ELF-1 (cell line): ENCODE measurements at regions not wholly inside any gene's neighbourhood (a gene's known extent, or its start where the extent isn't known, plus 50 kb on each side); places are given as distances from the start of the nearest gene placed in this dataset.

Experiments
- DNase-seq: peaks from one replicate; pipeline ENCODE4 v3.0.0-alpha.2; 2016; ENCODE audit warnings: low read depth, low spot score

GRCh38 chr12:65517656-65518210 is 239.2 kb downstream of the MSRB3 start:
- no peak for DNase-seq

DNA sequence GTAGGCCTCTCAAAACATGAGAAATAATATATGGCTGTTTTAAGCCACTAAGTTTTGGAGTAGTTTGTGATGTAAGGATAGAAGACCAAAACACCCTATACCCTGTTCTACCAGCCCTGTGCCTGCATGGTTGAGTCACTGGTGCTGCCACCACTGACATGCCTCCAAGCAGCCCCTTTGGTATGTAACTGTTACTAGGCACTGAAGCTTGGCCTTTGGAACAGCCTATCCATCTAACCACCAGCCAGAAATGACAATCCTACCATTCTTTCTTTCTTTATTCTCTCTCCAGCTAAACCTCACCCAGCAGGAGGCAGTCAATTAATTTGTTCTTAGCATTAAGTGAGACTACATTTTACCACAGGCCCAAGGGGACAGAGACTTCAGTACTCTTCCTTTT is 240.3 kb downstream of the MSRB3 start:
- DNase-seq, result no peak

DNA sequence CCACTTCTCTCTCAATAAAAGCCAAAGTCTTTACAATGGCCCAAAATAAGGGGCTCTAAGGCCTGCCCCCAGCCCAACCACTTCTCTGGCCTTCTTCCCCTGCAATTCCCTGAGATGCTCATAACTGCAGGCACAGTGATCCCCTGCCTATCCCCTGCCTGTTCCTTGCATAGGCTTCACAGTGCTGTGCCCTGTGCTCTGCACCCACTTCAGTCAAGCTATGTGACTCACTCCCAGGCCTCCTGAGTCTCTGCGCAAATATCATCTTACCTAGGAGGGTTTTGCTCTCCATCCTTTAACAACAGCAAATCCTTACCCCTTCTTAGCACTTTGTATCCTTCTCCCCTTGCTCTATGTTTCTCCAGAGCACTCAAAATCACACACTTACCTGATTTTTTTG is 242.2 kb downstream of the MSRB3 start:
- no peak for DNase-seq

- DNase-seq, result peak; percentile 58
These were observed 244.7 kb downstream of the MSRB3 start for GRCh38 chr12:65522956-65523860.

- DNase-seq, result no peak
These were observed 246.2 kb downstream of the MSRB3 start for GRCh38 chr12:65524666-65525065.

- peak; percentile 33 for DNase-seq
These were observed 247.1 kb downstream of the MSRB3 start for GRCh38 chr12:65525491-65526141.

DNA sequence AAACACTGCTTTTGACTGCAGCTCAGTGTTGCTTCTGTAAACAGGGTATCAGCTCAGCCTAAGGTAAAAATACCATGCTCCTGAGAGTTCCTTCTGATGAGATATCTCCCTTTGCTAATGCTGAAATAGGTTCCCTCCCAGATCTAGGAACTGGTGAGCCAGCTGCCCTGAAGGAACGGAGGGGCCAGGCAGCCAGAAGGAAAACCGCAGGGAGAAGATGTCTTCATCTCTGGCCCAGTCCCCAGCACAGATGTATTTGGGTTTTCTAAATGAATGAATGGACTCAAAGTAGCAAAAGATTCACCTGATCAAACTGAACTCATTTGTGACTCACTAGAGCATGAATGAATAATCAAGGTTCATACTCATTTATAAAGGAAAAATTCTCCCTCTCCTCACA is 247.8 kb downstream of the MSRB3 start:
- no peak for DNase-seq

- no peak for DNase-seq
These were observed 249.6 kb downstream of the MSRB3 start for GRCh38 chr12:65528127-65528526.

DNA sequence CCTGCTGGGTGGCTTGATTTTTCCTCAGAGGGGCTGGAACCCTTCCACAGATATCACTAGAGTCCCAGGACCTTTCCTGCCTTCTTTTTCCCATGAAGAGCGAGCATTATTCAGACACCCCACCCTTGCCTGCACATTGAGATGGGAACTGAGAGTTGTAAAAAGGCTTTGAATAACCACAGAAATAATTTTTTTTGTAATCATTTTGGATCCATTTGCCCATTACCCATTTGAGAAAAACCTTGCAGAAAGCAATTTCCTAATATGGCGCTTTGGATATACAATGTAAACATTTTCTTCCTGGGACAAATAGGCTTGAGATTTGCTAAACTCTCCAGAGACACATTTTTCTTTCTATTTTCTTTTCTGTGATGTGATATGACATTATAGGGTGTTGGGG is 250.6 kb downstream of the MSRB3 start:
- no peak for DNase-seq

GRCh38 chr12:65529771-65530435 is 251.4 kb downstream of the MSRB3 start:
- DNase-seq, result peak; percentile 49

DNA sequence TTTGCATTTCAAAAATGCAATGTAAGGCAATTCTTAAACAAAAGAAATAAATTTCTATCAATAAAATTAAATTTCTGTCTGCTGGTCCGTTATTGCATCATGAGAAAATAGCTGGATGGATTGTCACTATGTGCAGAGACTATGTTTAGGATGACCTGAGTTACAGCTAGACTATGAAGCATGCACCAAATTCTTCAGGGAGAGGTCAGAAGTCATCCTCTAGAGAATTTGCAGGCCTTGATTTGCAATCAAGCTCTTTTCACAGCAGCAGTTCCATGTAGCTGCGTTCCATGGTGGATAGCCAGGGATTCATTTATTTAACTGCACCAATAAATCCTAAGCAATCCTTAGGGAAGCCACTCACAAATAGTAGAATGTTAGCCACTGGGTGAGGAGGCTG is 253.7 kb downstream of the MSRB3 start:
- no peak for DNase-seq

DNA sequence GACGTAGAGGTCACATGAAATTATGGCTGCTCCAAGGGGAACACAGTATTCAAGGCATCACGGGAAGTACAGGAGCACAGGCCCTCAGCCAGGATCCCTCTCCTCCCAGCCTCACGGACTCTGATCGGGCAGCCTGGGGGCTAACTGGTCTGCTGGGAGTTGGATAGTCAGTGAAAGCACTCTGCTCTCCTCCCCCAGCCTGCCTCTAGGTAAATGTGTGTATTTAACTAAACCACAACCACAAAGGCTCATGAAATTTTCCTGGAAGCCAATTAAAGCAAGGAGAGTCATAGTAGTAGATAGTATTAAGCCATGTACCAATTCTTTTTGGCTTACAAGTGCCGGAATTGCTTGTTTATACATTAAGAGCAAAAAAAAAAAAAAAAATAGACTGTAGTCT is 254.3 kb downstream of the MSRB3 start:
- peak; percentile 84 for DNase-seq

DNA sequence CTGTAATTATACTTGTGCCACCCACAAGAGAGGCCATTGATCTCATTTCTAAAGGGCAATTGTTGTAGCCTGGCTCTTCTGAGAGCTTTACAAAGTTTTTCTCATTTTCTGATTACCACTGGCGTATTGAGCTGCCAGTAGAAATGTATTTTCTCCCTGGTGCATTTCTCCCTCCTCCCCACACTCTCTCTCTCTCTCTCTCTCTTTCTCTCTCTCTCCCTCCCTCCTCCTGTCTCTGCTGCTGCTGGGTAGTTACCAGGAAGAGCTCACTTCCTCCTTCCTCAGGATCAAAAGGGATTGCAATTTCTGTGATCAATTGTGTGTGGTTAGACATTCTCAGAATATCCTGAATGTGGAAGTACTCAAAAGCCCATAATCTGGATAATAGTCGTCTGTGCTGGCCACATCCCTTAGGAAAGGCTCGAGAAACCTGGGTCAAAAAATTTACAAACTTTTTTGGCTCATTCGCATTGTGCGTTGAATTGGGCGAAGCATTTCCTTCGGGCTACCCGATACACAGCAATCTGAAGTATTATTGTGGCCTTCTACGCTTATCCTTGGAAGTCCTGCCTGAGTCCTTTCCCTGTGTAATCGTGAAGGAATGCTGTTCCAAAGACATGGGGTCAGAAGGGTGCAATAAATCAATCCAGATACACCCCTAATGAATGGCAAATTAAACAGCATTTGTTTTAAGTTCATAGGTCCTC is 254.8 kb downstream of the MSRB3 start:
- DNase-seq, result no peak

DNA sequence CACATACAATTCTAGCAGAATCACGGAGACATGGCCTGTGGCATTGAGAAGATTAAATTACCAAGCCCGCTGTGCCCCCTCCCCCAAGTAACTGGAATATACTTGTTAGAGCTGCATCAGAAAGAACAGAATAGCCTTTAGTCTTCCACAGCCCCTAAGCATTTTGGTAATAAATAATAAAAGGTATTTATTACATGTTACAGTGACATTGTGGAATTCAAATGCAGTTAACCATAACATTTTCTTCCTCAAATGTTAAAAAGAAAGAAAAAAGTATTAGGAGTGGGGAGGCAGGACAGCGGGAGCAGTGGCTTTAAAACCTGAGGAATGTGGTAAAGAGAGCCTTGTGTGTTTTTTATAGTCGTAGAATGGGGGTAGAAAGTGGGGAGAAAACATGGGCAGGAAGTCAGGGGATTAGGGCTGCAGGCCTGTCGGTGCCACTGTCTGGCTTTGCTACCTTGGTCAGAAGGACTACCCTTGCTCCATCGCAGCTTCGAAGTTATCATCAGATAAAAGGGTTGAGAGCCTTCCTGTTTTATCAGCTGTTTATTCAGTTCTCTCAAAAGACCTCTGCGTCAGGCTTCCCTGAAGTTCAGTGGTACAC is 255.9 kb downstream of the MSRB3 start:
- DNase-seq, result peak; percentile 69

GRCh38 chr12:65535946-65536345 is 257.5 kb downstream of the MSRB3 start:
- no peak for DNase-seq

DNA sequence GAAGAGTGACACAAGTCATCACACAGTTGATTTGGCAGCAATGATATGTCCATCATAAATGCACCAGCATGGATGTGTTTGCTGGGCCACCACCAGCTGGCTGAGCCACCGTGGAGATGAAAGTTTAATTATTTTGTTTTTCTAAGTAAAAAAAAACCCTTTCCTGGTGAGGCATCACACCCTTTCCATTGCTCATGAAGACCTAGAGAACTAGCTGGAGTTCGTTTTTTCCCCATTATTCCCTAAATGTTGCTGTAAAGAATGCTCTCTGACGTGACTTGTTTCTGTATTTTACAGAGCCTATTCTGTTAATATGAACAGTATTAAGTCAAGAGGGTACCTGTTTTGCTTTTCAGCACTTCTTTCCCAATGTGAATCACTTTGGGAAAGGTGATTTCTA is 257.9 kb downstream of the MSRB3 start:
- DNase-seq, result no peak

DNA sequence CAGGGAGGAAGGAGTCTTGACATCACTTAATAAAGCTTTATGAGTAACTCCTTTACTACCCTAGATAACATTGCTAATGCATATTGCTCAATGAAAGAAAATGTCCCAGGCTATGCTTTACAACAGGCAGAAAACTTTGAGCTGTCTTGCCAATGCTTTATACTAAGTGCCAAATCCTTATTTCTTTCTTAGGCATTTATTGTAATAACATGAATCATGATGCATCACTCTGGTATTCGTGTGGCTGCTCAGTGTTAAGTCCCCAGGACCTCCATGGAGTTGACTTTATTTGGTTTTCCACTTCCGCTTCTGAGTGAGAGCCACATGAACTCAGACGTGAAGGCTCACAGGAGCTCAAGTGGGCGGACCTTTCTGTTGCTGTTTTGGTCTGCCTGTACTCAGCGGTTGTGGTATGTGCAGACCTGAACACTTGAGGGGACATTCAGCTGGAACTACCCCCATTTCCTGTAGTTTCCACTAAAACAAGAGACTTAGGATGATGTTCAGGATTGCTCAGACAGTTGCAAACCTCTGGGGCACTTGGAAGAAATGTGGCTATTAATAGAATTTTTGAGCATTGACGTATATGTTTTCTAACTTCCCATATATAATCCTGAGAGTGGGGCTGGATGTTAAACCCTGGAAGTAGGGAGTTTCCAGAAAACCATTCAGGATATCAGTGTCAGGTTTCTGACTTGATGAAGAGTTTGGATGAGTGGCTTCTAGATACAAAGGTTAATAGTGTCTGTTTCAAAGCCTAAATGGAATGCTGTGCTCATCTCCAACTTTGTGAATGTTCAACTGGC is 258.6 kb downstream of the MSRB3 start:
- DNase-seq, result peak; percentile 42

DNA sequence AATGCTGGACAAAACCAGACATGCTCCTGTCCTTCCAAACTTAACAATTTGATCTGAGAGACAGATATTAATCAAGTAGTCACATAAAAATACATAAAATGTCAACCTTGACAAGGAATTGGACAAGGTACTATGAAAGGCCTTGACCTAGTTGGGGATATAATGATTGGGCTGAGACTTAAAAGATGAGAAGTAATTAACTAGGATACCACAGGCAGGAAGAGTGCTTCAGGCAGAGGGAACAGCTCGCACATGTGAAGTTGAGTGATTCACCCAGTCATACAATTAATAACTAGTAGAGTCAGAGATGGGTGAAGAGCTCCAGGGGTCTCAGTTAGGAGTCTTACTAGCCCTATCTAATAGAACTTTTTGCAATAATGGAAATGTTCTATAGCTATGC is 259.5 kb downstream of the MSRB3 start:
- no peak for DNase-seq

DNA sequence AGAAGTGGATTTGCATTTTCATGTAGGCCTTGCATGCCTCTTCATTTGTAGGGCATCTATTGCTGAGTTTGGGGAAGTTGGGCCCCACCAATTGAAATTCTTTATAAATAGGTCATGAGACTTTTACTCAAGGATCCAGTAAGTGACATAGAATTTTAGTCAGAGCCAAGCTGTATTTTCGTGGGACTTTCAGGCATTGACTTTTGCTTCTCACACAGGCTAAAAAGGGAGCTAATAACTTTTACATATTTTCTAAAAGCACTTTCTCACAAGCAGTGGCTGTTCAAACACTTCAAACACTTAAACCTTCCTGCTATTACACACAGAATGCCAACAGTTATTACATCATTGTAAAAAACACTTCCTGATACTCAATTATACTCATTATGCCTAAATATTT is 260.5 kb downstream of the MSRB3 start:
- no peak for DNase-seq

DNA sequence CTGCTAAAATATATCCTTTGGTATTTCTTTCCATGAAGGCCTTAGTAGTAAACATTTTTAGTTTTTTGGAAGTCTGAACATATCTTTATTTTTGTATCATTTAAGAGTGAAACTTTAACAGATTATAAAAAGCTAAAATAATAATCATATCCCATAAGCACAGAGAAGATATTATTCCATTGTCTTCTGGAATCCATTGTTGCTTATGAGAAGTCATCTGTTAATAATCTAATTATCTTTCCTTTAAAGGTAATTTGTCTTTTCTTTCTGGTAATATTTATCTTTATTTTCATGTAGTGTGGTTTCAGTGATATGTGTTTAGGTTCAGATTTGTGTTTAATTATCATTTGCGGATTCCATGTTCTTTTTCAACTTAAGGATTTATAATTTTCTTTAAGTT is 261.7 kb downstream of the MSRB3 start:
- no peak for DNase-seq
